DOHH2 (cell line): ENCODE measurements at regions not wholly inside any gene's neighbourhood (a gene's known extent, or its start where the extent isn't known, plus 50 kb on each side); places are given as distances from the start of the nearest gene placed in this dataset.

Experiments
- H3F3A ChIP-seq: fragments of 200-600 bp; sonication (generic), shearing (Covaris generic); 2 replicates; pipeline ENCODE4 v1.6.0; 2016; ENCODE audit warnings: antibody characterized with exemption, mild to moderate bottlenecking; ENCODE audit not compliant: control insufficient read depth, insufficient read depth
- H3K27ac ChIP-seq: fragments of 200-600 bp; sonication (generic); 2 replicates; pipeline ENCODE4 v1.5.1; 2014; ENCODE audit warnings: low read depth, mild to moderate bottlenecking, low read length, moderate library complexity
- H3K27me3 ChIP-seq: fragments of 200-600 bp; sonication (generic); 2 replicates; pipeline ENCODE4 v1.6.1; 2014; ENCODE audit warnings: mild to moderate bottlenecking, low read length, mixed read lengths; ENCODE audit not compliant: control insufficient read depth
- H3K36me3 ChIP-seq: fragments of 200-600 bp; sonication (generic); 2 replicates; pipeline ENCODE4 v1.6.1; 2014; ENCODE audit warnings: mild to moderate bottlenecking, low read length, moderate library complexity, mixed read lengths; ENCODE audit not compliant: control insufficient read depth
- H3K4me1 ChIP-seq: fragments of 200-600 bp; sonication (generic); 2 replicates; pipeline ENCODE4 v1.6.1; 2014; ENCODE audit warnings: mild to moderate bottlenecking, low read length, mixed read lengths; ENCODE audit not compliant: control insufficient read depth
- H3K4me2 ChIP-seq: fragments of 200-600 bp; sonication (generic); 2 replicates; pipeline ENCODE4 v1.6.0; 2014; ENCODE audit warnings: mild to moderate bottlenecking, low read length, moderate library complexity
- H3K4me3 ChIP-seq: fragments of 200-600 bp; sonication (generic); 2 replicates; pipeline ENCODE4 v1.5.1; 2014; ENCODE audit warnings: mild to moderate bottlenecking, low read length, mixed read lengths
- H3K79me2 ChIP-seq: fragments of 200-600 bp; sonication (generic); 2 replicates; pipeline ENCODE4 v1.6.1; 2014; ENCODE audit warnings: mild to moderate bottlenecking, low read length, mixed read lengths; ENCODE audit not compliant: control insufficient read depth
- H3K9me2 ChIP-seq: fragments of 200-600 bp; sonication (generic); replicated peaks from 2 replicates; pipeline ENCODE4 v1.6.1; 2014; ENCODE audit warnings: mild to moderate bottlenecking, low read length, mixed read lengths; ENCODE audit not compliant: control insufficient read depth
- H3K9me3 ChIP-seq: fragments of 200-600 bp; sonication (generic); 2 replicates; pipeline ENCODE4 v1.6.1; 2014; ENCODE audit warnings: antibody characterized with exemption, low read length, mixed read lengths; ENCODE audit not compliant: control insufficient read depth, insufficient read depth
- H4K20me1 ChIP-seq: fragments of 200-600 bp; sonication (generic); 2 replicates; pipeline ENCODE4 v1.6.0; 2014; ENCODE audit warnings: low read depth, mild to moderate bottlenecking, antibody characterized with exemption, low read length, moderate library complexity; ENCODE audit not compliant: control insufficient read depth, insufficient read depth
- CTCF ChIP-seq: fragments of 200-600 bp; sonication (generic); IDR thresholded peaks from one replicate; pipeline ENCODE4 v1.5.1; 2014; ENCODE audit warnings: antibody characterized with exemption, mild to moderate bottlenecking, low read depth, low read length; ENCODE audit not compliant: poor library complexity, severe bottlenecking
- EZH2phosphoT487 ChIP-seq: fragments of 200-600 bp; sonication (generic); IDR thresholded peaks from 2 replicates; pipeline ENCODE4 v1.6.1; 2017; ENCODE audit warnings: borderline replicate concordance, mild to moderate bottlenecking, antibody characterized with exemption, low read length, moderate library complexity, mixed read lengths

DNA sequence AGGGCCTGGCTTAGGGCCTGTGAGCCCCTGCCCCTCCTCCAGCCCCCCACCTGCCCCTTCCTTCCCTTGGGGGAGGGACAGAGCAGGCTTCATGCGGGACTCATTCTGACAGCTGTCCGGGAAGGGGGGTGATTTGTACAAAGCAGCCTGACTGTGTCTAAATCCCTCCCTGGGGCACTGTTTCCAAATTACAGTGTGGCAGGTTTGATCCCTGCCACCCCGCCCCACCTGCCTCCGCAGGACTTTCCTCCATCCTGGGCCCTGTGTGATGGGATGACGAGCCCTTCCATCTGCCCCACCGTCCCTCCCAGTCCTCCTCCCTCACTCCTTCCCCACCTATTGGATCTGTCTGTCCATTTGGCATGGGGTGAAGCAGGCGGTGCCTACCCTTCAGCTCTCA is 363.9 kb downstream of the BCL11B start:
- Histone ChIP-seq H3K27me3 (no peaks in the 10 kb centered on the region), H3K27ac (no peak overlapping the region), H3F3A (no peaks in the 10 kb centered on the region), H3K4me1 (no peaks in the 10 kb centered on the region), H3K36me3 (no peaks in the 10 kb centered on the region), H3K9me2 (no peaks in the 10 kb centered on the region), H3K4me2 (no peak overlapping the region), H3K79me2 (no peaks in the 10 kb centered on the region), H3K9me3 (no peaks in the 10 kb centered on the region; the same call in 1 of the 2 replicates), H4K20me1 (no peaks in the 10 kb centered on the region), H3K4me3 (no peak overlapping the region)
- TF ChIP-seq EZH2phosphoT487 (no peak), CTCF (no peak)

DNA sequence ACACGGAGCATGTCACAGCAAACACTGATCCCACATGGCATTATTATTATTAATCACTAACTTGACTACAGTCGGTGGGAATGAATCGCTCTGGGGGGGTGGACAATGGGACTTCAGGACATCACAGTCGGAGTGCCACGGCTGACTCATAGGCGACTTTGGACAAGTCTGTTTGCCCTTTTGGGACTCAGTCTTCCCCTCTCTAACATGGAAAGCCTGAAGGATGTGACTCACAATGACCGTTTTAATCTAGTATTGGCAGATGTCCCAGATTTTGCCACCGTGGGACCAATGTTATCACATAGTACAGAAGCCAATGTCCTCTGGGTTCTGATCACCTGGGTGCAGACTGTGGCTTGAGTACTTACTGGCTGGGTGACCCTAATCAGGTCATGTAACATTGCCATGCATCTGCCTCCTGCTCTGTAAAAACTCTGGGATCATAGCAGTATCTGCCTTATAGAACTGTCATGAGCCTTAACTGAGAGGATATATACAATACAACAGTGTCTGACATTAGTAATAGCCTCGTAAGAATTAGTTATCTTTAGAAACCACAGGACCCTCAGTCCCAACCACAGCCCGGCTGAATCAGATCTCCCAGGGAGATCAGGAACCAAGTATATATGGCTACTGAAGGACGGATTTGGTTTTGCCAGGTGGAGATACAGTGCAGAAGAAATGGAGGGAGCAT is 362.6 kb downstream of the BCL11B start:
- H3K36me3 ChIP-seq: no peaks in the 10 kb centered on the region
- H3F3A ChIP-seq: no peaks in the 10 kb centered on the region
- no peaks in the 10 kb centered on the region for H3K9me2 ChIP-seq
- H4K20me1 ChIP-seq: no peaks in the 10 kb centered on the region
- H3K79me2 ChIP-seq: no peaks in the 10 kb centered on the region
- no peak overlapping the region for H3K27ac ChIP-seq
- no peaks in the 10 kb centered on the region; the same call in 1 of the 2 replicates for H3K9me3 ChIP-seq
- no peaks in the 10 kb centered on the region for H3K4me1 ChIP-seq
- TF ChIP-seq CTCF (no peak), EZH2phosphoT487 (no peak)
- H3K27me3 ChIP-seq: no peaks in the 10 kb centered on the region
- no peak overlapping the region for H3K4me2 ChIP-seq
- H3K4me3 ChIP-seq: no peak overlapping the region

- Histone ChIP-seq H3K9me3 (no peaks in the 10 kb centered on the region; the same call in 1 of the 2 replicates), H3K36me3 (no peaks in the 10 kb centered on the region), H3K27ac (no peak overlapping the region), H3K9me2 (no peaks in the 10 kb centered on the region), H3K4me2 (no peak overlapping the region), H3K27me3 (no peaks in the 10 kb centered on the region), H3F3A (no peaks in the 10 kb centered on the region), H3K79me2 (no peaks in the 10 kb centered on the region), H3K4me3 (no peak overlapping the region), H3K4me1 (no peaks in the 10 kb centered on the region), H4K20me1 (no peaks in the 10 kb centered on the region)
- no peak for TF ChIP-seq EZH2phosphoT487
- TF ChIP-seq CTCF: no peak
Measured at GRCh38 chr14:98910061-98910460, 361.9 kb downstream of the BCL11B start.
